C4-2B (cell line): ENCODE measurements at regions not wholly inside any gene's neighbourhood (a gene's known extent, or its start where the extent isn't known, plus 50 kb on each side); places are given as distances from the start of the nearest gene placed in this dataset.

Source experiments
- ZFX ChIP-seq: fragments of 450-650 bp; IDR thresholded peaks from 2 replicates; pipeline ENCODE4 v1.6.1; 2017
- TF ChIP-seq, protein P1 (sequence below): fragments of 450-650 bp; conservative IDR thresholded peaks from 2 replicates; pipeline ENCODE4 v1.5.1; 2017; ENCODE audit warnings: mild to moderate bottlenecking

DNA sequence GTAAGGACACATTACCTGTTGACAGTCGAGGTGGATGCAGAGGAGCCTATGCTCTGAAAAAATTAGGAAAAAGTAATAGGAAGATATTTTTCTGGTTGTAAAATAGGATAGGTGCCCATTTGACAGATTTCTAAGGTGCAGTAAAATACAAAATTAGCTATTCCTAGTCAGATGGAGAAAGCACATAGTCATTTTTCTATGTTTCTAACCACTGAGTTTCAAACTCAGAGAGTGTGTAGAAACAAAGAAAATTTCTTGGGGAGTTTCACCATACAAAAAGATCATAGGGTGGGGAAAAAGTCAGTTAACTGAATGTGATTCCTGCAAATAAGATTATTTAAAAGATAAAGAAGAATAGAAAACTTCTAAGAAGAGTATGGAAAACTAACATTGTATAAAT, 666.9 kb downstream of the KCNT2 start:
- TF ChIP-seq, protein P1, sequence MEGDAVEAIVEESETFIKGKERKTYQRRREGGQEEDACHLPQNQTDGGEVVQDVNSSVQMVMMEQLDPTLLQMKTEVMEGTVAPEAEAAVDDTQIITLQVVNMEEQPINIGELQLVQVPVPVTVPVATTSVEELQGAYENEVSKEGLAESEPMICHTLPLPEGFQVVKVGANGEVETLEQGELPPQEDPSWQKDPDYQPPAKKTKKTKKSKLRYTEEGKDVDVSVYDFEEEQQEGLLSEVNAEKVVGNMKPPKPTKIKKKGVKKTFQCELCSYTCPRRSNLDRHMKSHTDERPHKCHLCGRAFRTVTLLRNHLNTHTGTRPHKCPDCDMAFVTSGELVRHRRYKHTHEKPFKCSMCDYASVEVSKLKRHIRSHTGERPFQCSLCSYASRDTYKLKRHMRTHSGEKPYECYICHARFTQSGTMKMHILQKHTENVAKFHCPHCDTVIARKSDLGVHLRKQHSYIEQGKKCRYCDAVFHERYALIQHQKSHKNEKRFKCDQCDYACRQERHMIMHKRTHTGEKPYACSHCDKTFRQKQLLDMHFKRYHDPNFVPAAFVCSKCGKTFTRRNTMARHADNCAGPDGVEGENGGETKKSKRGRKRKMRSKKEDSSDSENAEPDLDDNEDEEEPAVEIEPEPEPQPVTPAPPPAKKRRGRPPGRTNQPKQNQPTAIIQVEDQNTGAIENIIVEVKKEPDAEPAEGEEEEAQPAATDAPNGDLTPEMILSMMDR = no peak
- no peak for TF ChIP-seq ZFX
